H9 (cell line): ENCODE measurements at regions not wholly inside any gene's neighbourhood (a gene's known extent, or its start where the extent isn't known, plus 50 kb on each side); places are given as distances from the start of the nearest gene placed in this dataset.

Source experiments
- DNase-seq: peaks from one replicate; pipeline ENCODE4 v3.0.0-alpha.2; 2017
- H2AFZ ChIP-seq: one replicate; pipeline ENCODE4 v1.6.1; 2013; ENCODE audit warnings: mild to moderate bottlenecking, low read length, control low read depth, moderate library complexity
- H2AK5ac ChIP-seq: 2 replicates; pipeline ENCODE4 v1.6.1; 2013; ENCODE audit warnings: low read length, control low read depth, mixed read lengths; ENCODE audit not compliant: insufficient read length
- H2BK120ac ChIP-seq: one replicate; pipeline ENCODE4 v1.6.1; 2013; ENCODE audit warnings: low read depth, mild to moderate bottlenecking, low read length, control low read depth, inconsistent platforms; ENCODE audit not compliant: poor library complexity, severe bottlenecking
- H2BK12ac ChIP-seq: 2 replicates; pipeline ENCODE4 v1.6.1; 2013; ENCODE audit warnings: low read length, control low read depth, mixed read lengths, low read depth; ENCODE audit not compliant: insufficient read length
- H2BK15ac ChIP-seq: 2 replicates; pipeline ENCODE4 v1.6.1; 2013; ENCODE audit warnings: low read depth, low read length, control low read depth
- H2BK20ac ChIP-seq: one replicate; pipeline ENCODE4 v1.6.1; 2013; ENCODE audit warnings: low read depth, mild to moderate bottlenecking, low read length, control low read depth, inconsistent platforms; ENCODE audit not compliant: poor library complexity, severe bottlenecking
- H2BK5ac ChIP-seq: 2 replicates; pipeline ENCODE4 v1.6.1; 2013; ENCODE audit warnings: low read length, control low read depth, mixed read lengths; ENCODE audit not compliant: insufficient read length
- H3K14ac ChIP-seq: 2 replicates; pipeline ENCODE4 v1.6.1; 2013; ENCODE audit warnings: low read length, control low read depth; ENCODE audit not compliant: insufficient read depth
- H3K18ac ChIP-seq: 2 replicates; pipeline ENCODE4 v1.6.1; 2013; ENCODE audit warnings: low read depth, mild to moderate bottlenecking, mixed read lengths, low read length, control low read depth; ENCODE audit not compliant: insufficient read length
- H3K23ac ChIP-seq: 2 replicates; pipeline ENCODE4 v1.6.1; 2013; ENCODE audit warnings: low read length, control low read depth, mixed read lengths, low read depth; ENCODE audit not compliant: insufficient read length
- H3K23me2 ChIP-seq: 2 replicates; pipeline ENCODE4 v1.6.1; 2013; ENCODE audit warnings: low read depth, mild to moderate bottlenecking, mixed read lengths, low read length, control low read depth; ENCODE audit not compliant: insufficient read length, poor library complexity, severe bottlenecking
- H3K27ac ChIP-seq: 2 replicates; pipeline ENCODE4 v1.5.1; 2013; ENCODE audit warnings: low read length, control low read depth, mixed read lengths, low read depth; ENCODE audit not compliant: insufficient read length
- H3K27me3 ChIP-seq: 2 replicates; pipeline ENCODE4 v1.6.1; 2013; ENCODE audit warnings: low read length, control low read depth, inconsistent platforms; ENCODE audit not compliant: insufficient read depth
- H3K4ac ChIP-seq: 2 replicates; pipeline ENCODE4 v1.6.1; 2013; ENCODE audit warnings: low read depth, mild to moderate bottlenecking, control low read depth, inconsistent platforms, low read length, moderate library complexity
- H3K4me1 ChIP-seq: 2 replicates; pipeline ENCODE4 v1.6.1; 2013; ENCODE audit warnings: low read length, control low read depth, inconsistent platforms; ENCODE audit not compliant: insufficient read depth
- H3K4me2 ChIP-seq: 2 replicates; pipeline ENCODE4 v1.6.1; 2013; ENCODE audit warnings: low read length, control low read depth, mixed read lengths; ENCODE audit not compliant: insufficient read length, insufficient read depth
- H3K56ac ChIP-seq: 2 replicates; pipeline ENCODE4 v1.6.1; 2013; ENCODE audit warnings: low read depth, mild to moderate bottlenecking, mixed read lengths, low read length, control low read depth; ENCODE audit not compliant: insufficient read length
- H3K79me1 ChIP-seq: 2 replicates; pipeline ENCODE4 v1.6.1; 2013; ENCODE audit warnings: low read depth, mild to moderate bottlenecking, moderate library complexity, low read length, control low read depth, inconsistent platforms; ENCODE audit not compliant: insufficient read depth, poor library complexity, severe bottlenecking
- H3K79me2 ChIP-seq: 2 replicates; pipeline ENCODE4 v1.6.1; 2013; ENCODE audit warnings: low read length, control low read depth, inconsistent platforms; ENCODE audit not compliant: insufficient read depth
- H3K9ac ChIP-seq: 2 replicates; pipeline ENCODE4 v1.6.1; 2013; ENCODE audit warnings: low read length, control low read depth, mixed read lengths; ENCODE audit not compliant: insufficient read length; ENCODE audit errors: extremely low read depth
- H3K9me3 ChIP-seq: one replicate; pipeline ENCODE4 v1.6.1; 2013; ENCODE audit warnings: low read depth, low read length, inconsistent platforms; ENCODE audit not compliant: control insufficient read depth
- H3T11ph ChIP-seq: one replicate; pipeline ENCODE4 v1.6.1; 2013; ENCODE audit warnings: mild to moderate bottlenecking, low read length, control low read depth, inconsistent platforms
- H4K20me1 ChIP-seq: one replicate; pipeline ENCODE4 v1.6.1; 2013; ENCODE audit not compliant: control insufficient read depth, insufficient read length, insufficient read depth
- H4K5ac ChIP-seq: 2 replicates; pipeline ENCODE4 v1.6.1; 2013; ENCODE audit warnings: low read depth, mild to moderate bottlenecking, mixed read lengths, low read length, control low read depth; ENCODE audit not compliant: insufficient read length
- H4K8ac ChIP-seq: replicated peaks from 2 replicates; pipeline ENCODE4 v1.6.1; 2013; ENCODE audit warnings: low read length, control low read depth, mixed read lengths, low read depth; ENCODE audit not compliant: insufficient read length
- H4K91ac ChIP-seq: 2 replicates; pipeline ENCODE4 v1.6.1; 2013; ENCODE audit warnings: low read depth, mild to moderate bottlenecking, moderate library complexity, mixed read lengths, low read length, control low read depth; ENCODE audit not compliant: insufficient read length
- H3K27ac Mint-ChIP-seq, 3 experiments: 2 replicates in 2 of 3; 3 replicates in 1 of 3; pipeline ENCODE4 v1.8.0; 2020 to 2021; ENCODE audit warnings: mixed read lengths in 3 of 3, mild to moderate bottlenecking in 1 of 3, moderate library complexity in 1 of 3
- H3K27me3 Mint-ChIP-seq: 2 replicates; pipeline ENCODE4 v1.8.0; 2021; ENCODE audit warnings: low read depth, mild to moderate bottlenecking, moderate library complexity, mixed read lengths
- H3K36me3 Mint-ChIP-seq, 3 experiments: 2 replicates in 2 of 3; 3 replicates in 1 of 3; pipeline ENCODE4 v1.8.0; 2020 to 2021; ENCODE audit warnings: low read depth in 3 of 3, mixed read lengths in 3 of 3; ENCODE audit not compliant: insufficient read depth in 1 of 3
- H3K4me1 Mint-ChIP-seq, 2 experiments: 2 replicates each; pipeline ENCODE4 v1.8.0; 2020; ENCODE audit warnings: mixed read lengths in 2 of 2
- H3K4me3 Mint-ChIP-seq, 2 experiments: 2 replicates in 1 of 2; 3 replicates in 1 of 2; pipeline ENCODE4 v1.8.0; 2020 to 2021; ENCODE audit warnings: mild to moderate bottlenecking in 2 of 2, mixed read lengths in 2 of 2, moderate library complexity in 1 of 2
- H3K9me3 Mint-ChIP-seq, 2 experiments: 2 replicates in 1 of 2; 3 replicates in 1 of 2; pipeline ENCODE4 v1.8.0; 2020; ENCODE audit warnings: mild to moderate bottlenecking in 2 of 2, mixed read lengths in 2 of 2, moderate library complexity in 1 of 2
- WGBS: extraction: QIAGEN DNeasy Blood & Tissue Kit; methylation state at CpG from one replicate; pipeline ENCODE4 v1.1.7; 2013; ENCODE audit warnings: missing lambda C conversion rate, low lambda C conversion rate, mixed read lengths; ENCODE audit not compliant: insufficient read length; ENCODE audit errors: extremely low coverage; 5-methylcytosine and 5-hydroxymethylcytosine counted together
- TF ChIP-seq, protein P1 (sequence below): fragments of 200-600 bp; sonication (generic); conservative IDR thresholded peaks from 3 replicates; pipeline ENCODE4 v1.8.0; 2021; ENCODE audit warnings: antibody characterized with exemption, mild to moderate bottlenecking

GRCh38 chr2:82043867-82044266, 1739.3 kb upstream of the LRRTM1 start:
- no CpG with 5 or more reads among the region's 2 CpGs for WGBS
- H3K14ac ChIP-seq, result no peak overlapping the region
- H3K4ac ChIP-seq, result no peak overlapping the region

More at GRCh38 chr2:82043867-82044266, 1739.3 kb upstream of the LRRTM1 start:
- H3K9me3 ChIP-seq, result no peaks in the 10 kb centered on the region
- Mint-ChIP-seq H3K27ac (no peak overlapping the region), H3K4me3 (no peak overlapping the region), H3K4me1 (no peaks in the 10 kb centered on the region), H3K36me3 (peaks cover 0 to 11% (median 0%) of the 10 kb centered on the region in 3 experiments; a peak in 4 of 7 replicates), H3K9me3 (peaks cover 16 to 23% of the 10 kb centered on the region in 2 experiments; a peak in 4 of 5 replicates), H3K27me3 (no peaks in the 10 kb centered on the region)
- DNase-seq, result no peak
- H3K4me1 ChIP-seq, result no peaks in the 10 kb centered on the region
- H2BK12ac ChIP-seq, result no peak overlapping the region
- no peaks in the 10 kb centered on the region for H4K20me1 ChIP-seq
- H2BK20ac ChIP-seq, result no peak overlapping the region
- H2BK5ac ChIP-seq, result no peak overlapping the region
- no peak overlapping the region for H2BK120ac ChIP-seq
- H3K79me1 ChIP-seq, result no peaks in the 10 kb centered on the region
- H3K27ac ChIP-seq, result no peak overlapping the region
- no peak overlapping the region for H3K9ac ChIP-seq
- no peaks in the 10 kb centered on the region for H3K27me3 ChIP-seq
- H2BK15ac ChIP-seq, result no peak overlapping the region
- no peaks in the 10 kb centered on the region for H3K23me2 ChIP-seq
- H4K5ac ChIP-seq, result no peak overlapping the region
- H4K91ac ChIP-seq, result no peak overlapping the region
- no peak overlapping the region for H3K18ac ChIP-seq
- no peak overlapping the region for H2AFZ ChIP-seq
- no peak overlapping the region for H3T11ph ChIP-seq
- H3K23ac ChIP-seq, result no peak overlapping the region
- H2AK5ac ChIP-seq, result no peak overlapping the region
- no peaks in the 10 kb centered on the region for H3K79me2 ChIP-seq
- H3K4me2 ChIP-seq, result no peak overlapping the region
- H3K56ac ChIP-seq, result no peak overlapping the region
- TF ChIP-seq, protein P1, sequence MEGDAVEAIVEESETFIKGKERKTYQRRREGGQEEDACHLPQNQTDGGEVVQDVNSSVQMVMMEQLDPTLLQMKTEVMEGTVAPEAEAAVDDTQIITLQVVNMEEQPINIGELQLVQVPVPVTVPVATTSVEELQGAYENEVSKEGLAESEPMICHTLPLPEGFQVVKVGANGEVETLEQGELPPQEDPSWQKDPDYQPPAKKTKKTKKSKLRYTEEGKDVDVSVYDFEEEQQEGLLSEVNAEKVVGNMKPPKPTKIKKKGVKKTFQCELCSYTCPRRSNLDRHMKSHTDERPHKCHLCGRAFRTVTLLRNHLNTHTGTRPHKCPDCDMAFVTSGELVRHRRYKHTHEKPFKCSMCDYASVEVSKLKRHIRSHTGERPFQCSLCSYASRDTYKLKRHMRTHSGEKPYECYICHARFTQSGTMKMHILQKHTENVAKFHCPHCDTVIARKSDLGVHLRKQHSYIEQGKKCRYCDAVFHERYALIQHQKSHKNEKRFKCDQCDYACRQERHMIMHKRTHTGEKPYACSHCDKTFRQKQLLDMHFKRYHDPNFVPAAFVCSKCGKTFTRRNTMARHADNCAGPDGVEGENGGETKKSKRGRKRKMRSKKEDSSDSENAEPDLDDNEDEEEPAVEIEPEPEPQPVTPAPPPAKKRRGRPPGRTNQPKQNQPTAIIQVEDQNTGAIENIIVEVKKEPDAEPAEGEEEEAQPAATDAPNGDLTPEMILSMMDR, result no peak
- H4K8ac ChIP-seq, result no peak overlapping the region
